ENCODE measurements at regions not wholly inside any gene's neighbourhood (a gene's known extent, or its start where the extent isn't known, plus 50 kb on each side); places are given as distances from the start of the nearest gene placed in this dataset.

DNA sequence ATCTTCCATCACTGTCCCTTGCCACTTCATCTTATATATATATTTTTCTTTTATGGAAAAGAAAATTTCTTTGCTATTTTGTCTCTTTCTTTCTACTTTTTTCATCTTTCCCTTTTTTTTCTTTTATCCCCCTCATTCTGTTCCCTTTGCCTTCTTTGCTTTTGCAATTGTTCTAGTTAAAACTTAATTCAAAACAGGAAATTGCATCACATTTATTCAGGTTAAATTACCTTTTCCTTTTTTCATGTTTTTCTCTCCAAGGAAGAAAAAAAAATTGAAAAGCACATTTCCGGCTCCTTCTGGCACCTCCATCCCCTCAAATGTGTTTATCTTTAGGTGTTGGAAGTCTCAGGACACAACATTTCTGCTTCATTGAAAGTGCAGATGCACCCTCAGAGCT lies 176.9 kb downstream of the FGF1 start:
- DNase-seq (ENCODE audit: extremely low read depth in 1 of 2, low read depth in 1 of 2), result no peak

DNA sequence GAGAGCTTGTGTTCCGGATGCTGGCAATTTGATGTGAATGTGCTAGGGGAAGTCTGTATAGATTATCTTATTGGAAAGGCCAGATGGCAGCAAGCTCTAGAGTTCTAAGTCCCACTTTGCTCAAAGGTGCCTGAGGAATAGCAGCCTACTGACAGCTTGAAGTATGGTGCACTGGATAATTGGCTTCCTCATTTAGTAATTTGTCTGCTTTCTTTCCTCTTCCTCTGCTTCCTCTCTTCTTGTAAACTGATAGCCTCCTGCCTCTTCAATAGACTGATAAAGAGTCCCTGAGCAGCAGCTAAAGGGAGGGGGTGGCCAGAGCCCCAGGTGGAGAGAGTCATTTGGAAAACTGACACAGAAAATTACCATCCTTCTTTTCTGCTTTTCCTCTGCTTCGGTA lies 177.3 kb downstream of the FGF1 start:
- no peak for DNase-seq (ENCODE audit: extremely low read depth in 1 of 2, low read depth in 1 of 2)

GRCh38 chr5:142507531-142508372 lies 178.1 kb downstream of the FGF1 start:
- DNase-seq (ENCODE audit: extremely low read depth in 1 of 2, low read depth in 1 of 2), result no peak

DNA sequence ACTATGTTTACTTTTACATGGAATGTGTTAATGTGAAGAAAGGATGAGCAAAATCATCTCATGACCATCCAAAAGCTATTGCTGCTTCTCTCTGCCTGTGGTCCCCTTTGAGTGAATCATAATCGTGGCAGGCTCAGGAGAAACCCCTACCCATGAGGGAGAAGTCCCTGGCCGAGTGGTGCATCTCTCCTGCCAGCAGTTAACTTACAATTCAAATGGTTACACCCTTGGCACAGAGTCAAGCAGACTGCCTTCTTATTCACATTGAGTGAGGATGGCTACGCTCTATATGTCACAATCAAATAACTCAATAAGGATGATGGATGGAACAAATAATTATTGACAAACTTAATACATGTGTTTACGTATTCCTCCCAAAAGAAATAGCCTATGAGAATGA lies 179.1 kb downstream of the FGF1 start:
- DNase-seq (ENCODE audit: extremely low read depth in 1 of 2, low read depth in 1 of 2), result no peak

GRCh38 chr5:142506046-142506445 lies 179.8 kb downstream of the FGF1 start:
- DNase-seq (ENCODE audit: extremely low read depth in 1 of 2, low read depth in 1 of 2), result no peak

DNA sequence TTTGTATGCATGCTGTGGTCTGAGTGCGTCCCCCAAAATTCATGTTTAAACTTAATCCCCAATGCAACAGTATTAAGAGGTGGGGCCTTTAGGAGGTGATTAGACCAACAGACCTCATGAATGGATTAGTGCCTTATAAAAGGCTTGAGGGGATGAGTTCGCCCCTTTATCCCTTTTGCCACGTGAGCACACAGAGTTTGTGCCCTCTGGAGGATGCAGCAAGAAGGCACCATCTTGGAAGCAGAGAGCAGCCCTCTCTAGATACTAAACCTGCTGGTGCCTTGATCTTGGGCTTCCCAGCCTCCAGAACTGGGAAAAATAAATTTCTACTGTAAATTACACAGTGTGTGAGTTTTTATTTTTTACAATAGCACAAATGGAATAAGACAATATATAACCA lies 177.1 kb upstream of the SPRY4 start:
- no peak for DNase-seq (ENCODE audit: extremely low read depth in 1 of 2, low read depth in 1 of 2)

DNA sequence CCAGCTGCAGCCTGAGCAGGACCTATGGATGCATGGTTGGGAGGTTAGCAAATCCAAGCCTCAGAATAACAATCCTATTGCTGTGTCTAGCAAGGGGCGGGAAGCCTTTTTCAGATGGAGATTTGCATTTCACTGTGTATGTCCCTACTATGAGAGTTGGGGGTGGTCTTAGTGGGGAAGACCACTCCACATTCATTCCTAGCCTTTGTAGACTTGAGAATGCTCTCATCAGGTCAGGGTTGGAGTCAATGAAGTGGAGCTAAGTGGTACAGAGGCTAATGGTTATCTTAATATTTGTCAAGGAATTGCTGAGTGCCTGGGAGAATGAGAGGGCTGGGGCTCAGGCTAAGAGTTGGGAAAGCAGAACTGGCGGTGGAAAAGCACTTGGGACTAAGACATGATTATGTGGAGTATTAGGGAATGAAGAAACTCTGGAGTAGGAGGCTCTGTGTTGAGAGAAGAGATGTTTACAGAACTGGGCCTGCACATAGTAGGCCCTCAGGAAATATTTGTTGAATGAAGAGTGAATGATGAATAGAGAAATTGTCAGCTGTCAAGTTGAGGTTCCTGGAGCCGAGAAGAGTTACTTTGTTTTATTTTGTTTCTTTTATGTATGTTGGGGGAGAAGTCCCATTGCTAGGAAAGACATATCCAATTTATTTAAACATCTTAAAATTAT lies 175.5 kb upstream of the SPRY4 start:
- DNase-seq (ENCODE audit: extremely low read depth in 1 of 2, low read depth in 1 of 2), result no peak

DNA sequence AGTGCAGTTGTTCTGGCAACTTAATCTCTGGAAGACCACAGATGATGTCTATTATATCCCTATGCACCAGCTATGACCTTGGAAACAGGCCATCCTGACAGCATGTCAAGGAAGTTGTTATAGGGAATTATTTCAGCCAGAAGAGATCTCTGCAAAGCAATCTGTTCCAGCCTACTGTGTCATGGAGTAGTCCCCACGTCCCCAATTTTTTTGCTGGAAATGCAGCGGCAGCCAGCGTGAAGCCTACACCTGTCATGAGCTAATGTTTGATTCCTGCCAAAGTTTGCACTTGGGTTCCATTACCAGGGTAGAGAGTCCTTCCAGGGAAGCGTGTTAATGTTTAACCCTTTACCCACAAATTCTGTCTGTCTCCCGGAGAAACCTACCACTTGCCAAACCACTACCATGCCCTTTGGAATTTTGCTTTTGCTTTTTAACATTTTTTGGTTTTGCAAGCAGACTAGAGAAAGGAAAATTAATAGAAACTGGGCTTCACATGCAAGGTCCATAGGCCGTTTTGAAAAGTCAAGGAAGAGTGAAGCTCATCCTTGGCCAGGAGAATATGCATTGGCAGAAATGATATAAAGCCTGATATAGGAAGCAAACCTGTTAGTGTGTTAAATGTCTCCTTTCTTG lies 174.9 kb upstream of the SPRY4 start:
- DNase-seq (ENCODE audit: extremely low read depth in 1 of 2, low read depth in 1 of 2), result no peak

DNA sequence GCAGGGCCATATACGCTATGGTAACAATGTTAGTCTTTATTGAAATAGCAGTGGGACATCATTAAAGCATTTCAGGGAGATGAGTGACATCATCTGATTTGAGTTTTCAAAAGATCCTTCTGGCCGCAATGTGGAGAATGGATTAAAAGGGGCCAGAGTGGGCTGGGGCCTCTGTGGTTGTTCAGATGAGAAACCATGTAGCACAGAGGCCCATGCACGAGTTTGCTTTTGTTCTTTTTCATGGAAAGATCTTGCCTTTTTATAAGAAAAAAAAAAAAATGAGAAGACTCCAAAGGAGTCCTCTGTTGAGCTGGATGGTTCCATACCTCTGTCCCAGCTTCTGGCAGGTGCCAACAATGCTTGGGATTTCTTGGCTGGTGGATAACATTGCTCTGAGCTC lies 173.5 kb upstream of the SPRY4 start:
- DNase-seq (ENCODE audit: extremely low read depth in 1 of 2, low read depth in 1 of 2), result no peak

DNA sequence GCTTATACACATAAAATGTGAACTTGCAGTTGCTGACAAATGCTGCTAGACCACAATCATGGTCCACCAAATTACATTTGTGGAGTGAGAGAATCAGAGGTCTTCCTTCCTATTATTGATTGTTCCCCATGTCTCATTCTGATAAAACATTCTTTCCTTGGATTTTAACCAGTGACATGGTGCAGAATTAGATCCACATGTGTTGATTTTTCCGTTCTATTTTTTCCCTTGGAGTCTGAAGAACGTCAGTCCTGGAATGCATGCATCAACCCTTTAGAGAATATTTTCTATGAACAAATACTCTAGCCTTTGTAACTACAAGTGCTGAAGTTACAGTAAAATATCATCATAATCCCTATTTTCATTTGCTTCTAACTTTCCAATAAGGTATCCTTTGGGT lies 170.7 kb upstream of the SPRY4 start:
- no peak for DNase-seq (ENCODE audit: extremely low read depth in 1 of 2, low read depth in 1 of 2)

- no peak for DNase-seq (ENCODE audit: extremely low read depth in 1 of 2, low read depth in 1 of 2)
Observed at GRCh38 chr5:142493875-142494518, 169.2 kb upstream of the SPRY4 start.

- DNase-seq (ENCODE audit: extremely low read depth in 1 of 2, low read depth in 1 of 2), result no peak
Observed at GRCh38 chr5:142492781-142493281, 168.0 kb upstream of the SPRY4 start.

- DNase-seq (ENCODE audit: extremely low read depth in 1 of 2, low read depth in 1 of 2), result no peak
Observed at GRCh38 chr5:142491679-142492078, 166.9 kb upstream of the SPRY4 start.

DNA sequence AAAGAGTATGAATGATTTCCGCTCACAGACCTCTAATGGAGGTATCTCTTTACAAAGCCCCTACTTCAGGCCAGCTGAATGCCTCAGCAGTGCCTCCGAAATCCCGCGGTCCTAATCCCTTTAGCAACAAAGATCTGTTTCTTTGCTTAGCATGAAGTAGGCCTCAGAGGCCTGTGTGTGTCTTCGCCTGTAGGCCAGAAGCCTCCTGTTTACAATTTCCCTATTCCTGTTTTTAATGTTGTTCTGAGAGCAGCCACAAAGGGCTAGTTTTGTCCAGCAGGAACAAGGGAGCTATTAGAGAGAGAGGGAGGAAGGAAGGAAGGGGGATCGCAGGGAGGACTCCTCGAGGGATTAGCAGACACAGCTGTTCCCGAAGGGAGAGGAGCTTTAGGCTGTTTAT lies 166.4 kb upstream of the SPRY4 start:
- no peak for DNase-seq (ENCODE audit: extremely low read depth in 1 of 2, low read depth in 1 of 2)

- no peak for DNase-seq (ENCODE audit: extremely low read depth in 1 of 2, low read depth in 1 of 2)
Observed at GRCh38 chr5:142486581-142486980, 161.8 kb upstream of the SPRY4 start.

DNA sequence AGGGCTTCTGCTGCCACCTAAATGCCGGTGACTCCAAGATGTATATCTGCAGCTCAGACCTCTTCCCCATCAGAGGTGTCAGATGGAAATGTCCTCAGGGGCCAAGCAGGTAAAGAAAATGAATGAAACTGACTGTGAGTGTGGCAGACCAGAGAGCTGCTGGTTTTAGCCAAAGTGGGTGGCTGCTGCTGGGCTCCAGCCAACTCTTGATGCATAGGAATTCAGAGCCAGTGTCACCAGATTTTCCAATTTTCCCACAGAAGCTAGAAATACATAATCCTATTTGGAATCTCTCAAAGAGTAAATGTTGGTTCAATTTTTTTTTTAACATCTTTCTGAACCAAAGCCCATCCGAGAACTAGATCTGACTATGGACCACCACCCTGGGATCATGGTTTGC lies 161.2 kb upstream of the SPRY4 start:
- no peak for DNase-seq (ENCODE audit: extremely low read depth in 1 of 2, low read depth in 1 of 2)

- DNase-seq (ENCODE audit: extremely low read depth in 1 of 2, low read depth in 1 of 2), result no peak
Observed at GRCh38 chr5:142484821-142485387, 160.1 kb upstream of the SPRY4 start.

- no peak for DNase-seq (ENCODE audit: extremely low read depth in 1 of 2, low read depth in 1 of 2)
Observed at GRCh38 chr5:142482207-142482606, 157.4 kb upstream of the SPRY4 start.

GRCh38 chr5:142481410-142481809 lies 156.6 kb upstream of the SPRY4 start:
- DNase-seq (ENCODE audit: extremely low read depth in 1 of 2, low read depth in 1 of 2), result no peak

DNA sequence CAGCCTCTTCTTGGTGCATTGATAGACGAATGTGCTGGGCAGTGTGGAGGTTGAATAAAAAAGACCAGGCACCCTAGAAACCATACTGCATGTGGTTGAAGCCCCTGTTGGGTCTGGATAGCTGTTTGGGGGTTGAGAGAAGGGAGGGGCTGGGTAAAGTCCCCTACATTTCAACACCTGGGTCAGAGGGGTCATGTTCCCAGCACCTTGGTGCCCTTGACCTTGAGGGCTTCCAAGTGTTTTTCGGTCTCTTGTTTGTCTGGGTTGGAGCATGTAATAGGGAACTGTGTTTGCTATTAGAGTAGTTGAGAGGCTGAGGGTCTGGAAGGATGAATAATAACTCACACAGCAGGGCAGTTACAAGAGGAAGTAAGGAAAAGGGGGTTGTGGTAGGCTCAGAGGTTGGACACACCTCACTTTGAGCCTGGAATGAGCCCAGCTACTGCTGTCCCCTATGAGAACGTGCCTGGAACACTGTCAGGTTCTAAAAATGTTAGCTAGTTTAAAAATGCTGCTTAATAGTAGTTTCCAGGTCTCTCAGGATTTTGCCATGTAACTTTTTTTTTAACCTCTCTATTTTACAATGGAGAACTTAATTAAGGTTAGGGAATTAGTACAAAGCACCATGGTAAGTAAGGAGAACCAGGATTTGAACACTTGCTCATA lies 155.2 kb upstream of the SPRY4 start:
- no peak for DNase-seq (ENCODE audit: extremely low read depth in 1 of 2, low read depth in 1 of 2)

Measured in activated CD8-positive, alpha-beta memory T cell treated with anti-CD3 and anti-CD28 coated beads for 1 hour (primary cell).